ENCODE measurements at regions not wholly inside any gene's neighbourhood (a gene's known extent, or its start where the extent isn't known, plus 50 kb on each side); places are given as distances from the start of the nearest gene placed in this dataset.

- TF ChIP-seq CTCF (IDR thresholded peaks at IDR 0.05; ENCODE audit: low read depth, low read length) (no peak), EZH2phosphoT487 (IDR thresholded peaks at IDR 0.05; ENCODE audit: low read depth) (no peak)
These were observed 249.8 kb downstream of the ANAPC1 start for GRCh38 chr2:111634050-111634794.

Data from OCI-LY3 (cell line).